Femur (tissue), 1 donor: ENCODE measurements at regions not wholly inside any gene's neighbourhood (a gene's known extent, or its start where the extent isn't known, plus 50 kb on each side); places are given as distances from the start of the nearest gene placed in this dataset.
A peak's percentile ranks its signal among the peaks of the same experiment; 100 is the strongest.

Experiments used
- DNase-seq: peaks from one replicate; pipeline ENCODE4 v3.0.0-alpha.2; 2017

- DNase-seq = no peak
Observed at GRCh38 chr1:60145771-60146170, 72.2 kb upstream of the C1orf87 start.

GRCh38 chr1:60141743-60142142 lies 68.2 kb upstream of the C1orf87 start:
- no peak for DNase-seq

GRCh38 chr1:60141276-60141675 lies 67.7 kb upstream of the C1orf87 start:
- no peak for DNase-seq

GRCh38 chr1:60137406-60137805 lies 63.8 kb upstream of the C1orf87 start:
- DNase-seq = no peak

GRCh38 chr1:60136395-60136794 lies 62.8 kb upstream of the C1orf87 start:
- no peak for DNase-seq

- DNase-seq = no peak
Observed at GRCh38 chr1:60134716-60135115, 61.1 kb upstream of the C1orf87 start.

- no peak for DNase-seq
Observed at GRCh38 chr1:60133848-60134247, 60.3 kb upstream of the C1orf87 start.

- DNase-seq = peak; percentile 75
Observed at GRCh38 chr1:60133000-60133673, 59.6 kb upstream of the C1orf87 start.

GRCh38 chr1:60132108-60132507 lies 58.5 kb upstream of the C1orf87 start:
- DNase-seq = no peak

GRCh38 chr1:60130703-60131102 lies 57.1 kb upstream of the C1orf87 start:
- no peak for DNase-seq

- no peak for DNase-seq
Observed at GRCh38 chr1:60129911-60130310, 56.3 kb upstream of the C1orf87 start.

- DNase-seq = no peak
Observed at GRCh38 chr1:60126723-60127122, 53.2 kb upstream of the C1orf87 start.
